ENCODE measurements at regions not wholly inside any gene's neighbourhood (a gene's known extent, or its start where the extent isn't known, plus 50 kb on each side); places are given as distances from the start of the nearest gene placed in this dataset.

GRCh38 chr2:56831780-56832179 lies 648.0 kb downstream of the CCDC85A start:
- TF ChIP-seq POLR2A (IDR thresholded peaks at IDR 0.05) (no peak), EP300 (IDR thresholded peaks at IDR 0.05) (no peak), CTCF (IDR thresholded peaks at IDR 0.05) (no peak), POLR2AphosphoS5 (IDR thresholded peaks at IDR 0.05) (no peak)
